ENCODE measurements at regions not wholly inside any gene's neighbourhood (a gene's known extent, or its start where the extent isn't known, plus 50 kb on each side); places are given as distances from the start of the nearest gene placed in this dataset.

GRCh38 chr1:194309697-194310096, 1123.3 kb upstream of the B3GALT2 start:
- TF ChIP-seq CTCF (IDR thresholded peaks at IDR 0.05) = no peak
- no peak for TF ChIP-seq POLR2A (IDR thresholded peaks at IDR 0.05)
- no peak for TF ChIP-seq EP300 (IDR thresholded peaks at IDR 0.05)
